ENCODE measurements at regions not wholly inside any gene's neighbourhood (a gene's known extent, or its start where the extent isn't known, plus 50 kb on each side); places are given as distances from the start of the nearest gene placed in this dataset.

DNA sequence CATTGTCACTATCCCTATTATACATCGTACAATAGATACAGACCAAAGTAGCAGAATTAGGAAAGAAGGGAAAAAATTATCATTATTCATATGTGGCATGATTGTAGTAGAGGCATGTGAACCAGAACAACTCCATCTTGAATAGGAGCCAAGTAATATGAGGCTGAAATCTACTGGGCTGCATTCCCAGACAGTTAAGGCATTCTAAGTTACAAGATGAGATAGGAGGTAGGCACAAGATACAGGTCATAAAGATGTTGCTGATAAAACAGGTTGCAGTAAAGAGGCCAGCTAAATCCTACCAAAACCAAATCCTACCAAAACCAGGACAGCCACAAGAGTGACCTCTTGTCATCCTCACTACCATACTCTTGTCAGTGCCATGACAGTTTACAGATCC is 1035.4 kb upstream of the SEMA6D start:
- BruUV-seq (replicated peaks) = no TSS peak

DNA sequence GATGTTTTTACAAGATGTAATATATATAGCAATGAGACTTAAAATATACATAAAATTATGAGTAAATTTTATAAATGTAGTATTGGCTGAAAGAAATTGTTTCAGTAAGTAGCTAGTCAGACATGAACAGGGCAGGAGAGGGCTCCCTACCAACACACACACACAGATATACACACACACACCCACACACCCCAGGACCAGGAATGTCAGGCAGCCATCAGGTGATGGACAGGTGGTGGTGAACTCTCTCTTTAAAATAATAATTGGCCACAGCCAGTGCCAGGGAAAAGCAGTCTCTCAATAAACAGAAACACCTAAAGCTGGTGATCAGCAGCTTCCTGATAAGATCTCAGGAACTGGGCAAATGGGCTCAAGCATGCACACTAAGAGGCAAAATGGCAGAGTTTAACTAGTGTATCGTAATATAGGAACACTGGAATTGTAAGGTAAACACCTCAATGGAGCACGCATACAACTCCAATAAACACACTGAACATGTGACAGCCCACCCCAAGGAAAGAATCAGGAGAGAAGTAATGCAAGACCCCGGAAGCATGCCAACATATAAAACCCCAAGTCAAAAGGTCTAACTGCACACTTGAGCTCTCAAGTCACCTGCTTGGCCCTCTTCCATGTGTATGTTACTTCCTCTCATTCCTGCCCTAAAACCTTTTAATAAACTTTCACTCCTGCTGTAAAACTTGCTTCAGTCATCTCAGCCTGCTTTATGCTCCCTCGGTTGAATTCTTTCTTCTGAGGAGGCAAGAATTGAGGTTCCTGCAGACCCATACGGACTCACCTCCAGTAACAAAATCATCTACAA is 1034.1 kb upstream of the SEMA6D start:
- Histone ChIP-seq H3K9me3 (ENCODE audit: low read length) (no peaks in the 10 kb centered on the region), H3K79me2 (ENCODE audit: insufficient read depth, low read depth, low read length) (no peaks in the 10 kb centered on the region), H3K4me2 (ENCODE audit: low read length) (no peak overlapping the region), H2AFZ (ENCODE audit: low read length) (no peak overlapping the region), H3K9me2 (ENCODE audit: insufficient read depth, low read length) (no peaks in the 10 kb centered on the region), H3K4me1 (ENCODE audit: insufficient read depth, low read length, poor library complexity, severe bottlenecking) (no peaks in the 10 kb centered on the region), H3K27ac (ENCODE audit: low read depth, low read length, poor library complexity, severe bottlenecking) (no peak overlapping the region), H3K4me3 (ENCODE audit: low read depth, low read length, poor library complexity, severe bottlenecking) (no peak overlapping the region), H4K20me1 (ENCODE audit: insufficient read depth, low read length) (no peaks in the 10 kb centered on the region), H3K36me3 (ENCODE audit: insufficient read depth, low read length) (no peaks in the 10 kb centered on the region)
- ChIA-PET CTCF (ENCODE audit: unreplicated experiment) (no interaction called here), POLR2A (no interaction called here)
- intact Hi-C loops (cut with micrococcal nuclease; ENCODE audit: unreplicated experiment) = no loop called here
- TF ChIP-seq, protein P1, sequence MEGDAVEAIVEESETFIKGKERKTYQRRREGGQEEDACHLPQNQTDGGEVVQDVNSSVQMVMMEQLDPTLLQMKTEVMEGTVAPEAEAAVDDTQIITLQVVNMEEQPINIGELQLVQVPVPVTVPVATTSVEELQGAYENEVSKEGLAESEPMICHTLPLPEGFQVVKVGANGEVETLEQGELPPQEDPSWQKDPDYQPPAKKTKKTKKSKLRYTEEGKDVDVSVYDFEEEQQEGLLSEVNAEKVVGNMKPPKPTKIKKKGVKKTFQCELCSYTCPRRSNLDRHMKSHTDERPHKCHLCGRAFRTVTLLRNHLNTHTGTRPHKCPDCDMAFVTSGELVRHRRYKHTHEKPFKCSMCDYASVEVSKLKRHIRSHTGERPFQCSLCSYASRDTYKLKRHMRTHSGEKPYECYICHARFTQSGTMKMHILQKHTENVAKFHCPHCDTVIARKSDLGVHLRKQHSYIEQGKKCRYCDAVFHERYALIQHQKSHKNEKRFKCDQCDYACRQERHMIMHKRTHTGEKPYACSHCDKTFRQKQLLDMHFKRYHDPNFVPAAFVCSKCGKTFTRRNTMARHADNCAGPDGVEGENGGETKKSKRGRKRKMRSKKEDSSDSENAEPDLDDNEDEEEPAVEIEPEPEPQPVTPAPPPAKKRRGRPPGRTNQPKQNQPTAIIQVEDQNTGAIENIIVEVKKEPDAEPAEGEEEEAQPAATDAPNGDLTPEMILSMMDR (conservative IDR thresholded peaks at IDR 0.05; ENCODE audit: low read length) = no peak
- TF ChIP-seq EZH2phosphoT487 (IDR thresholded peaks at IDR 0.05; ENCODE audit: borderline replicate concordance, low read depth, low read length) = no peak
- DNase-seq (ENCODE audit: low spot score) = no peak
- BruUV-seq (replicated peaks) = no TSS peak

More for the DNA sequence above, 1035.4 kb upstream of the SEMA6D start:
- Histone ChIP-seq H3K4me3 (ENCODE audit: low read depth, low read length, poor library complexity, severe bottlenecking) (no peak overlapping the region), H3K9me2 (ENCODE audit: insufficient read depth, low read length) (no peaks in the 10 kb centered on the region), H3K4me1 (ENCODE audit: insufficient read depth, low read length, poor library complexity, severe bottlenecking) (no peaks in the 10 kb centered on the region), H3K27ac (ENCODE audit: low read depth, low read length, poor library complexity, severe bottlenecking) (no peak overlapping the region), H4K20me1 (ENCODE audit: insufficient read depth, low read length) (no peaks in the 10 kb centered on the region), H2AFZ (ENCODE audit: low read length) (no peak overlapping the region), H3K4me2 (ENCODE audit: low read length) (no peak overlapping the region), H3K9me3 (ENCODE audit: low read length) (no peaks in the 10 kb centered on the region), H3K79me2 (ENCODE audit: insufficient read depth, low read depth, low read length) (no peaks in the 10 kb centered on the region), H3K36me3 (ENCODE audit: insufficient read depth, low read length) (no peaks in the 10 kb centered on the region)
- intact Hi-C loops (cut with micrococcal nuclease; ENCODE audit: unreplicated experiment) = no loop called here
- CTCF ChIA-PET (ENCODE audit: unreplicated experiment) = no interaction called here
- POLR2A ChIA-PET = no interaction called here
- no peak for DNase-seq (ENCODE audit: low spot score)
- TF ChIP-seq, protein P1 (conservative IDR thresholded peaks at IDR 0.05; ENCODE audit: low read length) = no peak
- no peak for TF ChIP-seq EZH2phosphoT487 (IDR thresholded peaks at IDR 0.05; ENCODE audit: borderline replicate concordance, low read depth, low read length)

DNA sequence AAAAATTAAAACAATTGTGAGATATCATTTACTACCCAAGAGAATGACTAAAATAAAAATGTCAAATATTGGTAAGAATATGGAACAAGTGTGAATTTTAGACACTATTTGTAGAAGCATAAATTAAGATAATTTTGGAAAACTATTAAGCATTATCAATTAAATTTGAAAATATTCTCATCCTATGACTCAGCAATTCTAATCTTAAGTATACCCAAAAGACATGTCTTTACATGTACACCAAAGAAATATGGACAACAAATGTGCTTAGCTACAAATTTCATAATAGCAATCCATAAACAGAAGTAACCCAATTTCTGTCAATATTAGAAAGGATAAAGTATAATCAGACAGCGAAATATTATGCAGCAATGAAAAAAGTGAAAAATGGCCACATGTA is 1032.2 kb upstream of the SEMA6D start:
- H3K4me3 ChIP-seq (ENCODE audit: low read depth, low read length, poor library complexity, severe bottlenecking) = no peak overlapping the region
- no peaks in the 10 kb centered on the region for H3K79me2 ChIP-seq (ENCODE audit: insufficient read depth, low read depth, low read length)
- no peaks in the 10 kb centered on the region for H3K9me3 ChIP-seq (ENCODE audit: low read length)
- H2AFZ ChIP-seq (ENCODE audit: low read length) = no peak overlapping the region
- no peak overlapping the region for H3K4me2 ChIP-seq (ENCODE audit: low read length)
- H3K9me2 ChIP-seq (ENCODE audit: insufficient read depth, low read length) = no peaks in the 10 kb centered on the region
- intact Hi-C loops (cut with micrococcal nuclease; ENCODE audit: unreplicated experiment) = no loop called here
- CTCF ChIA-PET (ENCODE audit: unreplicated experiment) = no interaction called here
- H3K36me3 ChIP-seq (ENCODE audit: insufficient read depth, low read length) = no peaks in the 10 kb centered on the region
- TF ChIP-seq, protein P1 (conservative IDR thresholded peaks at IDR 0.05; ENCODE audit: low read length) = no peak
- no peak for TF ChIP-seq EZH2phosphoT487 (IDR thresholded peaks at IDR 0.05; ENCODE audit: borderline replicate concordance, low read depth, low read length)
- POLR2A ChIA-PET = no interaction called here
- no TSS peak for BruUV-seq (replicated peaks)
- H3K27ac ChIP-seq (ENCODE audit: low read depth, low read length, poor library complexity, severe bottlenecking) = no peak overlapping the region
- H3K4me1 ChIP-seq (ENCODE audit: insufficient read depth, low read length, poor library complexity, severe bottlenecking) = no peaks in the 10 kb centered on the region
- DNase-seq (ENCODE audit: low spot score) = no peak
- H4K20me1 ChIP-seq (ENCODE audit: insufficient read depth, low read length) = no peaks in the 10 kb centered on the region

Data from OCI-LY7 (cell line).